NCI-H146 treated with DMSO at 0.1 percent for 48 hours (cell line): ENCODE measurements at regions not wholly inside any gene's neighbourhood (a gene's known extent, or its start where the extent isn't known, plus 50 kb on each side); places are given as distances from the start of the nearest gene placed in this dataset.
A peak's percentile ranks its signal among the peaks of the same experiment; 100 is the strongest.

Experiments
- DNase-seq: peaks from one replicate; lab custom pipeline; 2025; ENCODE audit not compliant: unreplicated experiment; lab: John Stamatoyannopoulos, UW

- no peak for DNase-seq
Measured at GRCh38 chr13:80284290-80284689, 56.6 kb downstream of the SPRY2 start.

GRCh38 chr13:80278706-80279105 is 62.2 kb downstream of the SPRY2 start:
- no peak for DNase-seq

- DNase-seq = peak; percentile 76
Measured at GRCh38 chr13:80276371-80277289, 64.3 kb downstream of the SPRY2 start.

GRCh38 chr13:80274643-80275042 is 66.3 kb downstream of the SPRY2 start:
- DNase-seq = no peak

GRCh38 chr13:80273718-80274117 is 67.2 kb downstream of the SPRY2 start:
- DNase-seq = no peak

- DNase-seq = no peak
Measured at GRCh38 chr13:80265348-80265747, 75.6 kb downstream of the SPRY2 start.

- no peak for DNase-seq
Measured at GRCh38 chr13:80263745-80264513, 77.0 kb downstream of the SPRY2 start.

- no peak for DNase-seq
Measured at GRCh38 chr13:80262051-80262695, 78.8 kb downstream of the SPRY2 start.

- no peak for DNase-seq
Measured at GRCh38 chr13:80259159-80259558, 81.8 kb downstream of the SPRY2 start.

GRCh38 chr13:80256352-80256932 is 84.5 kb downstream of the SPRY2 start:
- DNase-seq = no peak

- DNase-seq = no peak
Measured at GRCh38 chr13:80255946-80256345, 85.0 kb downstream of the SPRY2 start.

GRCh38 chr13:80251403-80251802 is 89.5 kb downstream of the SPRY2 start:
- DNase-seq = no peak

- DNase-seq = no peak
Measured at GRCh38 chr13:80250213-80250810, 90.6 kb downstream of the SPRY2 start.

GRCh38 chr13:80249516-80250212 is 91.3 kb downstream of the SPRY2 start:
- no peak for DNase-seq

GRCh38 chr13:80245162-80245733 is 95.7 kb downstream of the SPRY2 start:
- DNase-seq = no peak

GRCh38 chr13:80244574-80244973 is 96.4 kb downstream of the SPRY2 start:
- DNase-seq = no peak

GRCh38 chr13:80242728-80243427 is 98.0 kb downstream of the SPRY2 start:
- DNase-seq = no peak

- DNase-seq = no peak
Measured at GRCh38 chr13:80239571-80240255, 101.2 kb downstream of the SPRY2 start.

GRCh38 chr13:80239116-80239515 is 101.8 kb downstream of the SPRY2 start:
- DNase-seq = no peak
